Testis (tissue), 2 donors: ENCODE measurements at regions not wholly inside any gene's neighbourhood (a gene's known extent, or its start where the extent isn't known, plus 50 kb on each side); places are given as distances from the start of the nearest gene placed in this dataset.

Source experiments
- DNase-seq: peaks from one replicate; pipeline ENCODE4 v3.0.0-alpha.2; 2019
- H3K27ac ChIP-seq, 2 donors: fragments of 200-600 bp; sonication (generic); one replicate each; pipeline ENCODE4 v1.5.1; 2019
- H3K27me3 ChIP-seq: fragments of 200-600 bp; sonication (generic); one replicate; pipeline ENCODE4 v1.5.1; 2019
- H3K36me3 ChIP-seq: fragments of 200-600 bp; sonication (generic); one replicate; pipeline ENCODE4 v1.5.1; 2017; ENCODE audit warnings: low read depth; ENCODE audit errors: missing control alignments
- H3K4me1 ChIP-seq: fragments of 200-600 bp; sonication (generic); one replicate; pipeline ENCODE4 v1.5.1; 2019
- H3K4me3 ChIP-seq, 2 donors: fragments of 200-600 bp; sonication (generic); one replicate each; pipeline ENCODE4 v1.5.1; 2017 to 2019
- H3K9me3 ChIP-seq: fragments of 200-600 bp; sonication (generic); one replicate; pipeline ENCODE4 v1.5.1; 2017
- POLR2A ChIP-seq: fragments of 450-650 bp; IDR thresholded peaks from one replicate; pipeline ENCODE4 v1.6.1; 2017; ENCODE audit warnings: antibody characterized with exemption, mild to moderate bottlenecking, moderate library complexity
- WGBS, 2 donors: methylation state at CpG; one replicate each; pipeline ENCODE4 v1.1.5; 2018; 5-methylcytosine and 5-hydroxymethylcytosine counted together
- intact Hi-C: fragments of 100-400 bp; cut with DNase I; formaldehyde crosslinking; loops from one replicate; pipeline ENCODE4 v1.15.1; 2023; ENCODE audit warnings: low total_unique reads
- TF ChIP-seq, protein P1 (sequence below), 3 experiments: fragments of 450-650 bp in 2 of 3; fragments of 200-600 bp in 1 of 3; sonication (generic) in 1 of 3; IDR thresholded peaks; one replicate each; pipeline ENCODE4 v1.5.1; 2016 to 2019; ENCODE audit warnings: antibody characterized with exemption in 3 of 3, mild to moderate bottlenecking in 2 of 3, moderate library complexity in 1 of 3

DNA sequence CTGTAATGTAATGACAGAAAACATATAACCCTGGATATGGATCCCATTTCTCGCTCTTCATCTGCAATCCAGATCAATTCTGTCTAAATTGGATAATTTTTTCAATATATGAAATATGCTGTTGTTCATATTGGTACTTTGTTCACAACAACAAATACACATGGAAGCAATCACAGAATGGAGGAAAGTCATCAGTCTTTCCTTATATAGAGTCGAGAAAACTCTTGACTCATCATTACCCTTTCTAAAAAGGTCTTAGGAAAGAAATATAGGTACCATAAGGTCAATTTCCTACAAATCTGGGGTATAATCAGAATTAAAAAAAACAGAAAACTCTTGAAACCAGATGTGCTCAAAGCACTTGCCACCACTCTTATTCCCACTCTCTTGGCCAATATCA lies 677.6 kb upstream of the ID4 start:
- no peak for DNase-seq
- WGBS, 2 donors = 88 to 89% methylated on average over 2 of the region's 2 CpGs
- H3K27me3 ChIP-seq = no peaks in the 10 kb centered on the region
- intact Hi-C loops = no loop called here
- no peaks in the 10 kb centered on the region for H3K36me3 ChIP-seq
- H3K4me1 ChIP-seq = no peaks in the 10 kb centered on the region
- H3K9me3 ChIP-seq = no peaks in the 10 kb centered on the region
- no peak overlapping the region for H3K4me3 ChIP-seq
- TF ChIP-seq POLR2A = no peak
- TF ChIP-seq, protein P1, sequence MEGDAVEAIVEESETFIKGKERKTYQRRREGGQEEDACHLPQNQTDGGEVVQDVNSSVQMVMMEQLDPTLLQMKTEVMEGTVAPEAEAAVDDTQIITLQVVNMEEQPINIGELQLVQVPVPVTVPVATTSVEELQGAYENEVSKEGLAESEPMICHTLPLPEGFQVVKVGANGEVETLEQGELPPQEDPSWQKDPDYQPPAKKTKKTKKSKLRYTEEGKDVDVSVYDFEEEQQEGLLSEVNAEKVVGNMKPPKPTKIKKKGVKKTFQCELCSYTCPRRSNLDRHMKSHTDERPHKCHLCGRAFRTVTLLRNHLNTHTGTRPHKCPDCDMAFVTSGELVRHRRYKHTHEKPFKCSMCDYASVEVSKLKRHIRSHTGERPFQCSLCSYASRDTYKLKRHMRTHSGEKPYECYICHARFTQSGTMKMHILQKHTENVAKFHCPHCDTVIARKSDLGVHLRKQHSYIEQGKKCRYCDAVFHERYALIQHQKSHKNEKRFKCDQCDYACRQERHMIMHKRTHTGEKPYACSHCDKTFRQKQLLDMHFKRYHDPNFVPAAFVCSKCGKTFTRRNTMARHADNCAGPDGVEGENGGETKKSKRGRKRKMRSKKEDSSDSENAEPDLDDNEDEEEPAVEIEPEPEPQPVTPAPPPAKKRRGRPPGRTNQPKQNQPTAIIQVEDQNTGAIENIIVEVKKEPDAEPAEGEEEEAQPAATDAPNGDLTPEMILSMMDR (IDR thresholded peaks at IDR 0.05) = no peak
- no peak overlapping the region for H3K27ac ChIP-seq

DNA sequence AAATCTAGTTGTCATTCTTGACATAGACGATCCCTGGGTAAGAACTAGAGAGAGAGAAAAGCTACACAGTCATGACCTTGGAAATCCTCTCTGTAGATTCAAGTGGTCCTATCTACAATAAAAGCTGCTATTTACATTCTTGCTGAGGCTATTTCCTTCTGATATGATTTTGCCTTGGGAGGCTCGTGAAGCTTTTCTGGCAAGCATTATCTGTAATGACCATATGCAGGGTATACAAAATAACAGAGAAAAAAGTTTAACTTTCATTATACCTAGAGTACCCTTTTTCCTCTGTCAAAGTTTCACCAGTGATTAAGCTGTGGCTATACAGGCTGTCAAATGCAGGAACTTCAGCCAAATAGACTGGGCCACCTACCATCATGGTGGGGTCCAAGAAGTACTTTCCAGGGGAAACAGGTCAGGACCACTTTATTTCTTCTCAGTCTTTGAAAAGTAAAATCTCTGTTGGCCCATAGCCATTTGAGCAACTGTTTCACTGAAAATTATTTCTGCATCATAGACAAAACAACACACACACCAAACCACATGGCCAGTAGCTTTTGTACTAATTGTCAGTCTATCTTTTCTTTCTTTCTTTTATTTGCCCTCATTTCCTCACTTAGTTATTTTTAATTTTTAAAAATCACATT lies 677.0 kb upstream of the ID4 start:
- 28 to 31% methylated on average over 2 of the region's 2 CpGs for WGBS, 2 donors
- Histone ChIP-seq H3K4me3 (no peak overlapping the region), H3K36me3 (no peaks in the 10 kb centered on the region), H3K9me3 (no peaks in the 10 kb centered on the region), H3K27me3 (no peaks in the 10 kb centered on the region), H3K27ac (no peak overlapping the region), H3K4me1 (no peaks in the 10 kb centered on the region)
- TF ChIP-seq POLR2A = no peak
- TF ChIP-seq, protein P1 (IDR thresholded peaks at IDR 0.05) = no peak
- no peak for DNase-seq
- intact Hi-C loops = no loop called here

DNA sequence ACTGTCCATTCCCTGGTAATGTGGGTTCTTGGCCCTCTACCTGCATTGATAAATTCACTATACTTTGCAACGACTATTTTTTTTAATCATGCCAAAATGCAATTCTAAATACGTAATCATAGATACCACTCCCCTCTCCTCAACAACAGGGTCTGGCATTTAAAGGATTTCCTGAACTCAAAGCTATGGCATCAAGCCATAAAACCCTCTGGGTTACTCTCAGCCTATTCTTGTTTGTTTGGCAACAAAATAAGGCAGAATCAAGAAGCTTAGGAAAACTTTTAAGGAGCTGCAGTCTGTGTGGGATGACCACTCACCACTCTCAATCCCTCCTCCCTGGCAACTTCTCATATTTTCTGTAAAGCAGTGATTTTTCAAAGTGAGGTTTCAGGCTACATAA lies 669.9 kb upstream of the ID4 start:
- Histone ChIP-seq H3K4me3 (no peak overlapping the region), H3K9me3 (no peaks in the 10 kb centered on the region), H3K4me1 (no peaks in the 10 kb centered on the region), H3K36me3 (no peaks in the 10 kb centered on the region), H3K27me3 (no peaks in the 10 kb centered on the region), H3K27ac (no peak overlapping the region)
- WGBS, 2 donors = 26 to 35% methylated on average over 2 of the region's 2 CpGs
- intact Hi-C loops = no loop called here
- DNase-seq = no peak
- TF ChIP-seq, protein P1 (IDR thresholded peaks at IDR 0.05) = no peak
- no peak for TF ChIP-seq POLR2A

DNA sequence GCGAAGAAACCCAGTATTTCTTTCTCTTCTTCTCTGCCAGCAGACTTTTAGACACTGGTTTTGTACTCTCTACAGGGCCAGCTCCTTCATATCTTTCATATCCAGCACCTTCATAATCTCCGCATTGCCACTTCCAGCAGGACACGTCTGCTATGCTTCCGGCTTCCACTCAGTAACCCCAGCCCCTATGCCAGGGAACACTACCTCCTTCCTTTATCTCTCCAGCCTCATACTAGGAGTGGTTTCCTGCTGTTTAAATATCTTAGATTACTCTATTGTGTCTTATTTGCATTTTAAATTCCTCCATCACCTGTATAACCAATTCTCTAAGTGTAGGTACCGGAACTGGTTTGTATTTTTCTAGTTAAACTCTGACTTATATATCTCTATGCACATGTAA lies 667.8 kb upstream of the ID4 start:
- Histone ChIP-seq H3K27me3 (no peaks in the 10 kb centered on the region), H3K36me3 (no peaks in the 10 kb centered on the region), H3K4me3 (no peak overlapping the region), H3K4me1 (no peaks in the 10 kb centered on the region), H3K27ac (no peak overlapping the region), H3K9me3 (no peaks in the 10 kb centered on the region)
- intact Hi-C loops = no loop called here
- 78 to 79% methylated on average over 5 of the region's 5 CpGs for WGBS, 2 donors
- DNase-seq = no peak
- no peak for TF ChIP-seq POLR2A
- TF ChIP-seq, protein P1 (IDR thresholded peaks at IDR 0.05) = no peak

DNA sequence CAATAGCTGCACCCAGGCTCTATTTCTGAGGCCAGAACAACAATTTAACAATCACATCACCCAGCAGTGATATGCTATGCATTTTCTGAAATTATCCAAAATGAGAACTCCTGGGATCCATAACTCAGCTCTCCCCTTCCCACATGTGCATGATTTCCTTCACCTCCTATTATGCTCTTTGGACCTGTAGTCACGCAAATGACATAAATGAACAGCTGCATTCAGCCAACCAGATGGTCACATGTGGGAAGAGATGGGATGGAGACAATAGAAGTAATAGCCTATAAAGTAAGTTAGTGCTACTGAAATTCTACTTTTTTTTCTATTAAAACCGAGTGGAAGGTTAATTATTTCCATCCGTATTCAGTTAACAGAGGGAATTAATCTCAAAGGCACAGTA lies 662.1 kb upstream of the ID4 start:
- H3K4me3 ChIP-seq = no peak overlapping the region
- intact Hi-C loops = no loop called here
- WGBS, 2 donors = 61 to 70% methylated on average over 3 of the region's 3 CpGs

More for the DNA sequence above, 662.1 kb upstream of the ID4 start:
- Histone ChIP-seq H3K27ac (no peak overlapping the region), H3K27me3 (no peaks in the 10 kb centered on the region), H3K9me3 (no peaks in the 10 kb centered on the region), H3K4me1 (no peaks in the 10 kb centered on the region), H3K36me3 (no peaks in the 10 kb centered on the region)
- TF ChIP-seq, protein P1 (IDR thresholded peaks at IDR 0.05) = no peak
- no peak for TF ChIP-seq POLR2A
- no peak for DNase-seq
